ENCODE measurements at regions not wholly inside any gene's neighbourhood (a gene's known extent, or its start where the extent isn't known, plus 50 kb on each side); places are given as distances from the start of the nearest gene placed in this dataset.

- TF ChIP-seq, protein P1, sequence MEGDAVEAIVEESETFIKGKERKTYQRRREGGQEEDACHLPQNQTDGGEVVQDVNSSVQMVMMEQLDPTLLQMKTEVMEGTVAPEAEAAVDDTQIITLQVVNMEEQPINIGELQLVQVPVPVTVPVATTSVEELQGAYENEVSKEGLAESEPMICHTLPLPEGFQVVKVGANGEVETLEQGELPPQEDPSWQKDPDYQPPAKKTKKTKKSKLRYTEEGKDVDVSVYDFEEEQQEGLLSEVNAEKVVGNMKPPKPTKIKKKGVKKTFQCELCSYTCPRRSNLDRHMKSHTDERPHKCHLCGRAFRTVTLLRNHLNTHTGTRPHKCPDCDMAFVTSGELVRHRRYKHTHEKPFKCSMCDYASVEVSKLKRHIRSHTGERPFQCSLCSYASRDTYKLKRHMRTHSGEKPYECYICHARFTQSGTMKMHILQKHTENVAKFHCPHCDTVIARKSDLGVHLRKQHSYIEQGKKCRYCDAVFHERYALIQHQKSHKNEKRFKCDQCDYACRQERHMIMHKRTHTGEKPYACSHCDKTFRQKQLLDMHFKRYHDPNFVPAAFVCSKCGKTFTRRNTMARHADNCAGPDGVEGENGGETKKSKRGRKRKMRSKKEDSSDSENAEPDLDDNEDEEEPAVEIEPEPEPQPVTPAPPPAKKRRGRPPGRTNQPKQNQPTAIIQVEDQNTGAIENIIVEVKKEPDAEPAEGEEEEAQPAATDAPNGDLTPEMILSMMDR (IDR thresholded peaks at IDR 0.05; ENCODE audit: low read depth, low read length, missing control alignments): no peak
- no peak overlapping the region for H3K27ac ChIP-seq
- H3K27me3 ChIP-seq (replicated peaks): no peaks in the 10 kb centered on the region
- DNase-seq: no peak
- in situ Hi-C loops (cut with HindIII; ENCODE audit: low pct_ligation_motif_present, low sequenced_read_pairs): no loop called here
- H3K4me3 ChIP-seq (ENCODE audit: low read depth, low read length): no peak overlapping the region
- H3K36me3 ChIP-seq (replicated peaks): no peaks in the 10 kb centered on the region
Observed at GRCh38 chr2:146847846-146848245, 997.0 kb upstream of the ACVR2A start.

GRCh38 chr2:146844226-146844990 lies 1000.4 kb upstream of the ACVR2A start:
- TF ChIP-seq, protein P1 (IDR thresholded peaks at IDR 0.05; ENCODE audit: low read depth, low read length, missing control alignments): no peak

DNA sequence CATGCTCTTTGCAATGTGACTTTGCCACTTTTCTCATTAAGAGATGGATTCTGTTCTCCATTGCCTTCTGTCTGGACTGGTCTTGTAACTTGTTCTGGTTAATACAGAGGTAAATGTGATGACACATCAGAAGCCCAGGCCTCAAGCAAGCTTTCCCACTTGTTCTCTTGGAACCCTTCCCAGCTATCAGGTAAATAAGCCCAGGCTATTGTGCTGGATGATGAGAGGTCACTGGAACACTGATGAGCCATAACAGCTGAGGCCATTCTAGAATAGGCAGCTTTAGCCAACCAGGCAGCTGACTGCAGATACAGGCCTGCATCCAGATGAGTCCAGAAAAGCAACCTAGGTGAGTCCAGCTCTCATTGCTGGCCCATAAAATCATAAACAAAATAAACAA lies 1007.0 kb upstream of the ACVR2A start:
- Histone ChIP-seq H3K36me3 (replicated peaks) (no peaks in the 10 kb centered on the region), H3K27ac (no peak overlapping the region), H3K27me3 (replicated peaks) (no peaks in the 10 kb centered on the region), H3K4me3 (ENCODE audit: low read depth, low read length) (no peak overlapping the region)
- TF ChIP-seq, protein P1 (IDR thresholded peaks at IDR 0.05; ENCODE audit: low read depth, low read length, missing control alignments): no peak
- DNase-seq: no peak
- in situ Hi-C loops (cut with HindIII; ENCODE audit: low pct_ligation_motif_present, low sequenced_read_pairs): no loop called here

More at GRCh38 chr2:146844226-146844990, 1000.4 kb upstream of the ACVR2A start:
- no peak overlapping the region for H3K27ac ChIP-seq
- DNase-seq: no peak
- in situ Hi-C loops (cut with HindIII; ENCODE audit: low pct_ligation_motif_present, low sequenced_read_pairs): no loop called here
- no peaks in the 10 kb centered on the region for H3K36me3 ChIP-seq (replicated peaks)
- no peaks in the 10 kb centered on the region for H3K27me3 ChIP-seq (replicated peaks)
- no peak overlapping the region for H3K4me3 ChIP-seq (ENCODE audit: low read depth, low read length)

GRCh38 chr2:146826388-146826787 lies 1018.4 kb upstream of the ACVR2A start:
- Histone ChIP-seq H3K27me3 (replicated peaks) (no peaks in the 10 kb centered on the region), H3K27ac (no peak overlapping the region), H3K4me3 (ENCODE audit: low read depth, low read length) (no peak overlapping the region), H3K36me3 (replicated peaks) (no peaks in the 10 kb centered on the region)
- in situ Hi-C loops (cut with HindIII; ENCODE audit: low pct_ligation_motif_present, low sequenced_read_pairs): no loop called here
- DNase-seq: no peak
- TF ChIP-seq, protein P1 (IDR thresholded peaks at IDR 0.05; ENCODE audit: low read depth, low read length, missing control alignments): no peak

DNA sequence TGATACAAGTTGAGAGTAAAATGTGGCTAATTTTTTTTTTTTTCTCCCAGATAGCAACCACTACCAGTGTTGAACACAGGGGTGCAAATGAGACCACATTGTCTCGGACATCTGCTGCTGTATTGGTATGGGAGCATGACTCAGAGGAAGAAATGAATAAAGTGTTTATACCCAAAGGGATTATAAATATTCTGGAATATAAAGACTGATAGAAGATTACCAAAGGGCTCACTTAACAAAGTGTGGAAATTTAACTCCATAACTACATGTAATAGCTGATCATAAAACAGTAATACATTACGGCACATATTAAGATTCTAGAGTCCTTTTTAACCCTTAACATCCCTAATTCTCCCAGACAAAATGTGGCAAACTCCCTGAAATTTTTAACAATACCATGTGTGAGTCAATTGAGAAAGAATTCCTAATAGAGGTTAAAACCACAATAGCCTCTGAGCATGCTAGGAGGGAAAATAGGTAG lies 1023.0 kb upstream of the ACVR2A start:
- TF ChIP-seq, protein P1 (IDR thresholded peaks at IDR 0.05; ENCODE audit: low read depth, low read length, missing control alignments): peak; percentile 44
- Histone ChIP-seq H3K4me3 (ENCODE audit: low read depth, low read length) (no peak overlapping the region), H3K36me3 (replicated peaks) (no peaks in the 10 kb centered on the region), H3K27me3 (replicated peaks) (no peaks in the 10 kb centered on the region), H3K27ac (no peak overlapping the region)
- peak; percentile 71 for DNase-seq
- in situ Hi-C loops (cut with HindIII; ENCODE audit: low pct_ligation_motif_present, low sequenced_read_pairs): no loop called here
